ENCODE measurements at regions not wholly inside any gene's neighbourhood (a gene's known extent, or its start where the extent isn't known, plus 50 kb on each side); places are given as distances from the start of the nearest gene placed in this dataset.

- Histone ChIP-seq H3K9me3 (no peaks in the 10 kb centered on the region), H3K4me1 (no peaks in the 10 kb centered on the region), H3K36me3 (replicated peaks in 1 of 2; ENCODE audit: insufficient read depth in 1 of 2, low read depth in 2 of 2) (no peaks in the 10 kb centered on the region), H3K4me3 (no peak overlapping the region), H3K27me3 (no peaks in the 10 kb centered on the region), H3K27ac (no peak overlapping the region)
- DNase-seq: no peak
- no peak for ATAC-seq
- WGBS, 2 donors: 39 to 60% methylated on average over 3 of the region's 3 CpGs
- TF ChIP-seq CTCF (IDR thresholded peaks at IDR 0.05) (no peak), POLR2A (IDR thresholded peaks at IDR 0.05) (no peak)
- intact Hi-C loops (cut with DNase I): no loop called here
Observed at GRCh38 chr1:96049759-96050409, 671.7 kb upstream of the PTBP2 start.

- no peak overlapping the region for H3K4me3 ChIP-seq
- H3K36me3 ChIP-seq (replicated peaks in 1 of 2; ENCODE audit: insufficient read depth in 1 of 2, low read depth in 2 of 2): no peaks in the 10 kb centered on the region
- TF ChIP-seq POLR2A (IDR thresholded peaks at IDR 0.05) (no peak), CTCF (IDR thresholded peaks at IDR 0.05) (no peak)
- H3K4me1 ChIP-seq: no peaks in the 10 kb centered on the region
- DNase-seq (no peak), ATAC-seq (no peak)
- H3K27ac ChIP-seq: no peak overlapping the region
- intact Hi-C loops (cut with DNase I): no loop called here
- 44 to 49% methylated on average over 1 of the region's 1 CpG for WGBS, 2 donors
- no peaks in the 10 kb centered on the region for H3K9me3 ChIP-seq
- no peaks in the 10 kb centered on the region for H3K27me3 ChIP-seq
Observed at GRCh38 chr1:96059276-96059675, 662.3 kb upstream of the PTBP2 start.

GRCh38 chr1:96059736-96060135 is 661.8 kb upstream of the PTBP2 start:
- no peaks in the 10 kb centered on the region for H3K36me3 ChIP-seq (replicated peaks in 1 of 2; ENCODE audit: insufficient read depth in 1 of 2, low read depth in 2 of 2)
- TF ChIP-seq CTCF (IDR thresholded peaks at IDR 0.05) (no peak), POLR2A (IDR thresholded peaks at IDR 0.05) (no peak)
- H3K27ac ChIP-seq: no peak overlapping the region
- no peaks in the 10 kb centered on the region for H3K4me1 ChIP-seq
- H3K27me3 ChIP-seq: no peaks in the 10 kb centered on the region
- no peak overlapping the region for H3K4me3 ChIP-seq
- intact Hi-C loops (cut with DNase I): no loop called here
- DNase-seq: no peak
- no peaks in the 10 kb centered on the region for H3K9me3 ChIP-seq
- ATAC-seq: no peak
- WGBS, 2 donors: 49 to 63% methylated on average over 3 of the region's 3 CpGs

DNA sequence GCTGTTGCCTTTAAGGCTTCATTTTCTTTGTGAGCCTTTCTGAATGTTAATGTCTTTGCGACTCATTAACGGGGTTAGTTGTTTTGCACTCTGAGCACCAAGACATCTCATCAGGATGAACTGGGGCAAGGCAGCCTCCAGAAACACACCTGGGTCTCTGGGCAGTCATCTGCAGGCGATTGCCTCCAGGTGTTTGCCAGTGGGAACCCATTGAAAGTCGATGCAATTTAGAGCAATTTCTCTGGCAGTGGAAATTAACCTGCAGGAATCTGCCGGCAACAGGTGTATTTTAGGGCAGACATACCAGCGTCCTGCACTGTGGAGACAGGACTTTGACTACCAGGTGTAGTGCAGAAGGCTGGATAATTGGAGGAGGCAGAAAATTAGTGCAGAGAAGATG is 661.0 kb upstream of the PTBP2 start:
- 44 to 45% methylated on average over 6 of the region's 6 CpGs for WGBS, 2 donors
- no peak for ATAC-seq
- Histone ChIP-seq H3K36me3 (replicated peaks in 1 of 2; ENCODE audit: insufficient read depth in 1 of 2, low read depth in 2 of 2) (no peaks in the 10 kb centered on the region), H3K4me3 (no peak overlapping the region), H3K4me1 (no peaks in the 10 kb centered on the region), H3K27me3 (no peaks in the 10 kb centered on the region), H3K27ac (no peak overlapping the region), H3K9me3 (no peaks in the 10 kb centered on the region)
- DNase-seq: no peak
- intact Hi-C loops (cut with DNase I): no loop called here
- TF ChIP-seq POLR2A (IDR thresholded peaks at IDR 0.05) (no peak), CTCF (IDR thresholded peaks at IDR 0.05) (no peak)

- Histone ChIP-seq H3K9me3 (no peaks in the 10 kb centered on the region), H3K27ac (no peak overlapping the region), H3K4me1 (no peaks in the 10 kb centered on the region), H3K36me3 (replicated peaks in 1 of 2; ENCODE audit: insufficient read depth in 1 of 2, low read depth in 2 of 2) (no peaks in the 10 kb centered on the region), H3K27me3 (no peaks in the 10 kb centered on the region), H3K4me3 (no peak overlapping the region)
- DNase-seq (no peak), ATAC-seq (no peak)
- TF ChIP-seq CTCF (IDR thresholded peaks at IDR 0.05): no peak
- no peak for TF ChIP-seq POLR2A (IDR thresholded peaks at IDR 0.05)
- intact Hi-C loops (cut with DNase I): no loop called here
- 75 to 83% methylated on average over 3 of the region's 3 CpGs for WGBS, 2 donors
Observed at GRCh38 chr1:96072021-96072420, 649.6 kb upstream of the PTBP2 start.
